Esophagus (tissue), 2 donors: ENCODE measurements at regions not wholly inside any gene's neighbourhood (a gene's known extent, or its start where the extent isn't known, plus 50 kb on each side); places are given as distances from the start of the nearest gene placed in this dataset.

Experiments used
- H3K27ac ChIP-seq, 2 donors: one replicate each; pipeline ENCODE4 v1.5.1; 2013; ENCODE audit warnings: low read depth in 2 of 2, mild to moderate bottlenecking in 2 of 2, inconsistent platforms in 1 of 2, low read length in 1 of 2, moderate library complexity in 1 of 2
- H3K27me3 ChIP-seq, 2 donors: one replicate each; pipeline ENCODE4 v1.6.1; 2013; ENCODE audit warnings: low read length in 2 of 2, control low read depth in 1 of 2, mild to moderate bottlenecking in 1 of 2; ENCODE audit not compliant: insufficient read depth in 2 of 2, control insufficient read depth in 1 of 2
- H3K36me3 ChIP-seq, 2 donors: one replicate each; pipeline ENCODE4 v1.6.1; 2013; ENCODE audit warnings: low read length in 1 of 2; ENCODE audit not compliant: control insufficient read depth in 2 of 2, insufficient read depth in 2 of 2
- H3K4me1 ChIP-seq, 2 donors: one replicate each; pipeline ENCODE4 v1.6.1; 2013; ENCODE audit warnings: low read length in 1 of 2; ENCODE audit not compliant: control insufficient read depth in 2 of 2, insufficient read depth in 2 of 2
- H3K4me3 ChIP-seq, 2 donors: one replicate each; pipeline ENCODE4 v1.5.1; 2013; ENCODE audit warnings: low read length in 2 of 2, mild to moderate bottlenecking in 2 of 2, low read depth in 1 of 2, moderate library complexity in 1 of 2
- H3K9me3 ChIP-seq, 2 donors: one replicate each; pipeline ENCODE4 v1.6.1; 2013; ENCODE audit warnings: mild to moderate bottlenecking in 2 of 2, low read depth in 1 of 2, low read length in 1 of 2, moderate library complexity in 1 of 2; ENCODE audit not compliant: control insufficient read depth in 2 of 2, insufficient read depth in 1 of 2
- WGBS, 2 donors: extraction: QIAGEN DNeasy Blood & Tissue Kit; methylation state at CpG; one replicate each; pipeline ENCODE4 v1.1.7; 2013; 5-methylcytosine and 5-hydroxymethylcytosine counted together
- donor health status: healthy with polysubstance abuse.
- donor health status: Bipolar disorder and iron deficiency.

- H3K27ac ChIP-seq = no peak overlapping the region
- H3K4me3 ChIP-seq = no peak overlapping the region
- H3K9me3 ChIP-seq = no peaks in the 10 kb centered on the region
- H3K36me3 ChIP-seq = no peaks in the 10 kb centered on the region
- H3K4me1 ChIP-seq = no peaks in the 10 kb centered on the region
- no peaks in the 10 kb centered on the region for H3K27me3 ChIP-seq
- WGBS, 2 donors = 78 to 87% methylated on average over 1 of the region's 1 CpG
These were observed 408.2 kb downstream of the TBC1D4 start for GRCh38 chr13:75073786-75074185.

GRCh38 chr13:75072891-75073290 lies 409.1 kb downstream of the TBC1D4 start:
- no peak overlapping the region for H3K27ac ChIP-seq
- no peak overlapping the region for H3K4me3 ChIP-seq
- no peaks in the 10 kb centered on the region for H3K27me3 ChIP-seq
- WGBS, 2 donors = 82 to 86% methylated on average over 6 of the region's 6 CpGs
- H3K4me1 ChIP-seq = no peaks in the 10 kb centered on the region
- H3K9me3 ChIP-seq = no peaks in the 10 kb centered on the region
- no peaks in the 10 kb centered on the region for H3K36me3 ChIP-seq

- Histone ChIP-seq H3K4me1 (no peaks in the 10 kb centered on the region), H3K9me3 (no peaks in the 10 kb centered on the region), H3K36me3 (no peaks in the 10 kb centered on the region), H3K27me3 (no peaks in the 10 kb centered on the region), H3K27ac (no peak overlapping the region), H3K4me3 (no peak overlapping the region)
These were observed 409.6 kb downstream of the TBC1D4 start for GRCh38 chr13:75072368-75072767.

- Histone ChIP-seq H3K4me3 (no peak overlapping the region), H3K9me3 (no peaks in the 10 kb centered on the region), H3K4me1 (no peaks in the 10 kb centered on the region), H3K27ac (no peak overlapping the region), H3K27me3 (no peaks in the 10 kb centered on the region), H3K36me3 (no peaks in the 10 kb centered on the region)
- WGBS, 2 donors = 83 to 87% methylated on average over 6 of the region's 6 CpGs
These were observed 410.2 kb downstream of the TBC1D4 start for GRCh38 chr13:75071796-75072195.

GRCh38 chr13:75071395-75071794 lies 410.6 kb downstream of the TBC1D4 start:
- Histone ChIP-seq H3K4me1 (no peaks in the 10 kb centered on the region), H3K4me3 (no peak overlapping the region), H3K27me3 (no peaks in the 10 kb centered on the region), H3K9me3 (no peaks in the 10 kb centered on the region), H3K27ac (no peak overlapping the region), H3K36me3 (no peaks in the 10 kb centered on the region)
- WGBS, 2 donors = 27 to 33% methylated on average over 2 of the region's 2 CpGs

- Histone ChIP-seq H3K36me3 (no peaks in the 10 kb centered on the region), H3K27me3 (no peaks in the 10 kb centered on the region), H3K9me3 (no peaks in the 10 kb centered on the region)
These were observed 420.1 kb downstream of the TBC1D4 start for GRCh38 chr13:75061909-75062308.

GRCh38 chr13:75055296-75055695 lies 426.7 kb downstream of the TBC1D4 start:
- H3K27me3 ChIP-seq = no peaks in the 10 kb centered on the region
- no peaks in the 10 kb centered on the region for H3K4me1 ChIP-seq
- H3K9me3 ChIP-seq = no peaks in the 10 kb centered on the region
- no peak overlapping the region for H3K4me3 ChIP-seq
- H3K36me3 ChIP-seq = no peaks in the 10 kb centered on the region
- H3K27ac ChIP-seq = no peak overlapping the region

More at GRCh38 chr13:75061909-75062308, 420.1 kb downstream of the TBC1D4 start:
- H3K4me3 ChIP-seq = no peak overlapping the region
- no peak overlapping the region for H3K27ac ChIP-seq
- no peaks in the 10 kb centered on the region for H3K4me1 ChIP-seq

GRCh38 chr13:75052616-75053015 lies 429.4 kb downstream of the TBC1D4 start:
- Histone ChIP-seq H3K27me3 (no peaks in the 10 kb centered on the region), H3K4me3 (no peak overlapping the region), H3K4me1 (no peaks in the 10 kb centered on the region), H3K9me3 (no peaks in the 10 kb centered on the region), H3K27ac (no peak overlapping the region), H3K36me3 (no peaks in the 10 kb centered on the region)
- WGBS, 2 donors = 79 to 86% methylated on average over 6 of the region's 6 CpGs

- H3K27ac ChIP-seq = no peak overlapping the region
- WGBS, 2 donors = 68 to 71% methylated on average over 5 of the region's 5 CpGs
These were observed 431.4 kb downstream of the TBC1D4 start for GRCh38 chr13:75050419-75051046.

GRCh38 chr13:75049735-75050335 lies 432.1 kb downstream of the TBC1D4 start:
- no peaks in the 10 kb centered on the region for H3K27me3 ChIP-seq
- WGBS, 2 donors = 71 to 75% methylated on average over 3 of the region's 3 CpGs
- no peaks in the 10 kb centered on the region for H3K9me3 ChIP-seq
- H3K4me1 ChIP-seq = no peaks in the 10 kb centered on the region
- no peak overlapping the region for H3K4me3 ChIP-seq
- no peak overlapping the region for H3K27ac ChIP-seq
- no peaks in the 10 kb centered on the region for H3K36me3 ChIP-seq

More at GRCh38 chr13:75050419-75051046, 431.4 kb downstream of the TBC1D4 start:
- no peaks in the 10 kb centered on the region for H3K27me3 ChIP-seq
- no peak overlapping the region for H3K4me3 ChIP-seq
- H3K4me1 ChIP-seq = no peaks in the 10 kb centered on the region
- no peaks in the 10 kb centered on the region for H3K36me3 ChIP-seq
- no peaks in the 10 kb centered on the region for H3K9me3 ChIP-seq
